Uterus (tissue), 3 donors: ENCODE measurements at regions not wholly inside any gene's neighbourhood (a gene's known extent, or its start where the extent isn't known, plus 50 kb on each side); places are given as distances from the start of the nearest gene placed in this dataset.

Experiments
- DNase-seq, 2 donors: peaks; one replicate each; pipeline ENCODE4 v3.0.0-alpha.2; 2019 to 2020
- H3K27ac ChIP-seq, 2 donors: fragments of 200-600 bp; sonication (generic); 1 replicate in 1 of 2; 2 replicates in 1 of 2; pipeline ENCODE4 v1.5.1; 2016 to 2018
- H3K27me3 ChIP-seq, 2 donors: fragments of 200-600 bp; sonication (generic); one replicate each; pipeline ENCODE4 v1.5.1; 2018 to 2019; ENCODE audit warnings: control low read depth in 1 of 2
- H3K36me3 ChIP-seq, 2 donors: fragments of 200-600 bp; sonication (generic); one replicate each; pipeline ENCODE4 v1.5.1; 2019; ENCODE audit warnings: control low read depth in 1 of 2
- H3K4me1 ChIP-seq, 2 donors: fragments of 200-600 bp; sonication (generic); one replicate each; pipeline ENCODE4 v1.5.1; 2018 to 2019; ENCODE audit warnings: control low read depth in 1 of 2
- H3K4me3 ChIP-seq, 2 donors: fragments of 200-600 bp; sonication (generic); 1 replicate in 1 of 2; 2 replicates in 1 of 2; pipeline ENCODE4 v1.5.1; 2018 to 2019; ENCODE audit warnings: mild to moderate bottlenecking in 1 of 2
- H3K9me3 ChIP-seq, 2 donors: fragments of 200-600 bp; sonication (generic); one replicate each; pipeline ENCODE4 v1.5.1; 2019; ENCODE audit warnings: control low read depth in 1 of 2
- POLR2A ChIP-seq, 2 donors: fragments of 450-650 bp; IDR thresholded peaks; one replicate each; pipeline ENCODE4 v1.6.1; 2016; ENCODE audit warnings: antibody characterized with exemption in 2 of 2, mild to moderate bottlenecking in 1 of 2, moderate library complexity in 1 of 2
- intact Hi-C: fragments of 100-400 bp; cut with DNase I; formaldehyde crosslinking; loops from one replicate; pipeline ENCODE4 v1.15.1; 2023; ENCODE audit warnings: low total_unique reads
- TF ChIP-seq, protein P1 (sequence below), 4 experiments: fragments of 200-600 bp in 2 of 4; fragments of 450-650 bp in 2 of 4; sonication (generic) in 2 of 4; IDR thresholded peaks; one replicate each; pipeline ENCODE4 v1.5.1; 2016 to 2019; ENCODE audit warnings: antibody characterized with exemption in 4 of 4, mild to moderate bottlenecking in 2 of 4, moderate library complexity in 1 of 4
- donor health status: DM: yes; HTN: yes; CAD: no.

DNA sequence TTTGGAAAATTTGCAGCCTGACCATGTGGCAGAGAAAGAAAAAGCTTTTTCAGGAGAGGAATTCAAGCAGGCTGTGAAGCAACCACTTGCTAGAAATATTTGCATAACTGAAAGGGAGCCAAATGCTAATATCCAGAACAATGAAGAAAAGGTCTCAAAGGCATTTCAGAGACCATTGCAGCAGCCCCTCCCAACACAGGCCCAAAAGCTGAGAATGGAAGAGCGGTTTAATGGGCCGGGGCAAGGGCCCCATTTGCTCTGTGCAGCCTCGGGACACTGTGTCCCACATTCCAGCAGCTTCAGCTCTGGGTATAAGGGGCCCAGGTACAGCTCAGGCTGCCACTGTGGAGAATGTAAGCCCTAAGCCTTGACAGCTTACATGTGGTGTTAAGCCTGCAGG lies 918.1 kb upstream of the POT1 start:
- DNase-seq: no peak
- Histone ChIP-seq H3K4me3 (no peak overlapping the region), H3K36me3 (no peaks in the 10 kb centered on the region), H3K9me3 (no peaks in the 10 kb centered on the region), H3K4me1 (no peaks in the 10 kb centered on the region), H3K27me3 (no peaks in the 10 kb centered on the region), H3K27ac (no peak overlapping the region)
- no peak for TF ChIP-seq POLR2A (IDR thresholded peaks at IDR 0.05)
- TF ChIP-seq, protein P1, sequence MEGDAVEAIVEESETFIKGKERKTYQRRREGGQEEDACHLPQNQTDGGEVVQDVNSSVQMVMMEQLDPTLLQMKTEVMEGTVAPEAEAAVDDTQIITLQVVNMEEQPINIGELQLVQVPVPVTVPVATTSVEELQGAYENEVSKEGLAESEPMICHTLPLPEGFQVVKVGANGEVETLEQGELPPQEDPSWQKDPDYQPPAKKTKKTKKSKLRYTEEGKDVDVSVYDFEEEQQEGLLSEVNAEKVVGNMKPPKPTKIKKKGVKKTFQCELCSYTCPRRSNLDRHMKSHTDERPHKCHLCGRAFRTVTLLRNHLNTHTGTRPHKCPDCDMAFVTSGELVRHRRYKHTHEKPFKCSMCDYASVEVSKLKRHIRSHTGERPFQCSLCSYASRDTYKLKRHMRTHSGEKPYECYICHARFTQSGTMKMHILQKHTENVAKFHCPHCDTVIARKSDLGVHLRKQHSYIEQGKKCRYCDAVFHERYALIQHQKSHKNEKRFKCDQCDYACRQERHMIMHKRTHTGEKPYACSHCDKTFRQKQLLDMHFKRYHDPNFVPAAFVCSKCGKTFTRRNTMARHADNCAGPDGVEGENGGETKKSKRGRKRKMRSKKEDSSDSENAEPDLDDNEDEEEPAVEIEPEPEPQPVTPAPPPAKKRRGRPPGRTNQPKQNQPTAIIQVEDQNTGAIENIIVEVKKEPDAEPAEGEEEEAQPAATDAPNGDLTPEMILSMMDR (IDR thresholded peaks at IDR 0.05): no peak
- intact Hi-C loops: no loop called here

DNA sequence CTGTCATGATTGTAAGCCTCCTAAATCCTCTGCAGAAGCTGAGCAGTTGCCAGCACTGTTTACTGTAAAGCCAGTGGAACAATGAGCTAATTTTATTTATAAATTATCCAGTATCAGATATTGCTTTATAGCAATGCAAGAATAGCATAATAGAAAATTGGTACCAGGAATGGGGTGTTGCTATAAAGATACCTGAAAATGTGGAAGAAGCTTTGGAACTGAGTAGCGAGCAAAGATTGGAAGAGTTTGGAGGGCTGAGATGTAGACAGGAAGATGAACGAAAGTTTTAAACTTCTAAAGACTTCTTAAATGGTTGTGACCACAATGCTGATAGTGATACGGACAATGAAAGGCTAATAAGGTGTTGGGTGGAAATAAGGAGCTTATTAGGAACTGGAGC lies 917.4 kb upstream of the POT1 start:
- intact Hi-C loops: no loop called here
- Histone ChIP-seq H3K27me3 (no peaks in the 10 kb centered on the region), H3K4me1 (no peaks in the 10 kb centered on the region), H3K36me3 (no peaks in the 10 kb centered on the region), H3K9me3 (no peaks in the 10 kb centered on the region), H3K4me3 (no peak overlapping the region), H3K27ac (no peak overlapping the region)
- DNase-seq: no peak
- TF ChIP-seq, protein P1 (IDR thresholded peaks at IDR 0.05): no peak
- no peak for TF ChIP-seq POLR2A (IDR thresholded peaks at IDR 0.05)

DNA sequence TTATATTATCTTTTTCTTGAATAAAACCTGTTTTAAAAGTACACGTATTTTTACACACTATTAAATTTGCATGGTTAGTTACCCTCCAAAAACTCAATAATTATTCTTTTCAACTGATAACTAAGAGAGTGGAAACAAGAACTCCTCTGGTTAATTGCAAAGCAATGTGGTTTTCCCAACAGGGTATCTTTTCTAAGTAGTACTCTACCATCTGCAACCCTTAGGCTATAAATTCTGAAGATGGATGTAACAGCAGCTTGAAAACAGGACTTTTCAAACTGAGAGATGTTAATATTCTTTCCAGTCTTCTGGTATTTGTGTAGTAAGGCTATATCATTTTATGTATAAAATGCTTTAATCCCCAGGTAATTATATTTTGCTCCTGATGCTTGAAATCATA lies 916.1 kb upstream of the POT1 start:
- no peak for DNase-seq
- no peak overlapping the region for H3K27ac ChIP-seq
- intact Hi-C loops: no loop called here
- no peaks in the 10 kb centered on the region for H3K9me3 ChIP-seq
- no peaks in the 10 kb centered on the region for H3K36me3 ChIP-seq
- no peaks in the 10 kb centered on the region for H3K4me1 ChIP-seq
- no peaks in the 10 kb centered on the region for H3K27me3 ChIP-seq
- TF ChIP-seq POLR2A (IDR thresholded peaks at IDR 0.05): no peak
- TF ChIP-seq, protein P1 (IDR thresholded peaks at IDR 0.05): no peak
- H3K4me3 ChIP-seq: no peak overlapping the region

DNA sequence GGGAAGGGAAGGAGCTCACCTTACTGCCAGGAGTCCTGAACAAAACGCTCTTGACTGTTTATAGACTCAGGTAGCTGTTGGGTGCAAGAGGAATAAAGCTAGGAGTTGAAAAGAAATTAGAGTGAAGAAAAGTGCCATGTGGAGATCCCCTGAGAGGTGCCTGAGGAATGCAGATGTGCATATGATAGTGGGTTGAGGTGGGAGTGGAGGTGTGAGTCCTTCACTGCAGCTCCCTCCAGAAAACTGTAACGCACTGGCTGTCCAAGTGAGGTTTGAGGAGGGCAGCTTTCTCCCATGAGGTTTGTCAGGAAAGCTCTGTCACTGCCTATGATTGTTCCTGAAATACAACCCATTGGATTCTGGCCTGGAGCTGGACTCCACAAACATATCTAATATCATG lies 904.8 kb upstream of the POT1 start:
- Histone ChIP-seq H3K27ac (no peak overlapping the region), H3K4me1 (no peaks in the 10 kb centered on the region), H3K4me3 (no peak overlapping the region), H3K9me3 (no peaks in the 10 kb centered on the region), H3K27me3 (no peaks in the 10 kb centered on the region), H3K36me3 (no peaks in the 10 kb centered on the region)
- TF ChIP-seq, protein P1 (IDR thresholded peaks at IDR 0.05): no peak
- no peak for TF ChIP-seq POLR2A (IDR thresholded peaks at IDR 0.05)
- intact Hi-C loops: no loop called here
- DNase-seq: no peak

DNA sequence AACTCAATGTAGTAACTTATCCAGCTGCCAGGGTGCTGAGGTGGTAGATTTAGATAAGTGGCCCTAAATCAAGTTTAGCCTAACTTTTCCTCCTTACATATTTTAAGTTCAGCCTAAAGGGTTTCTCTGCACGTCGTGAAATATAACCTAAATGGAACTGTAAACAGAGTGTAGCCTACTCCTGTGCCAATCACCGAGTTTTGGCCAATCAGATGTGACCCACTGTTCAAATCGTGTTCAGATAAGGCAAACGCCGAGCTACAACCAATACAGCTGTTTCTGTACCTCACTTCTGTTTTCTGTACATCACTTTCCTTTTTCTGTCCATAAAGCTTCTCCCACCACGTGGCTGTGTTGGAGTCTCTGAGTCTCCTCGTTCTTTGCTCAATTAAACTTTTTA lies 904.2 kb upstream of the POT1 start:
- H3K27ac ChIP-seq: no peak overlapping the region
- no peaks in the 10 kb centered on the region for H3K27me3 ChIP-seq
- no peaks in the 10 kb centered on the region for H3K4me1 ChIP-seq
- intact Hi-C loops: no loop called here
- DNase-seq: no peak
- H3K36me3 ChIP-seq: no peaks in the 10 kb centered on the region
- H3K4me3 ChIP-seq: no peak overlapping the region
- no peak for TF ChIP-seq POLR2A (IDR thresholded peaks at IDR 0.05)
- TF ChIP-seq, protein P1 (IDR thresholded peaks at IDR 0.05): no peak
- H3K9me3 ChIP-seq: no peaks in the 10 kb centered on the region
